Gastrocnemius medialis (tissue), 4 donors: ENCODE measurements at regions not wholly inside any gene's neighbourhood (a gene's known extent, or its start where the extent isn't known, plus 50 kb on each side); places are given as distances from the start of the nearest gene placed in this dataset.

Experiments
- POLR2A ChIP-seq, 2 donors: fragments of 450-650 bp; IDR thresholded peaks; one replicate each; pipeline ENCODE4 v1.6.1; 2017; ENCODE audit warnings: antibody characterized with exemption in 2 of 2, mild to moderate bottlenecking in 2 of 2, moderate library complexity in 2 of 2
- TF ChIP-seq, protein P1 (sequence below), 5 experiments: fragments of 450-650 bp in 3 of 5; fragments of 200-600 bp in 2 of 5; sonication (generic) in 2 of 5; IDR thresholded peaks in 4 of 5; conservative IDR thresholded peaks in 1 of 5; 1 replicate in 4 of 5; 2 replicates in 1 of 5; pipeline ENCODE4 v1.5.1; 2016 to 2019; ENCODE audit warnings: antibody characterized with exemption in 5 of 5, mild to moderate bottlenecking in 3 of 5, moderate library complexity in 3 of 5

DNA sequence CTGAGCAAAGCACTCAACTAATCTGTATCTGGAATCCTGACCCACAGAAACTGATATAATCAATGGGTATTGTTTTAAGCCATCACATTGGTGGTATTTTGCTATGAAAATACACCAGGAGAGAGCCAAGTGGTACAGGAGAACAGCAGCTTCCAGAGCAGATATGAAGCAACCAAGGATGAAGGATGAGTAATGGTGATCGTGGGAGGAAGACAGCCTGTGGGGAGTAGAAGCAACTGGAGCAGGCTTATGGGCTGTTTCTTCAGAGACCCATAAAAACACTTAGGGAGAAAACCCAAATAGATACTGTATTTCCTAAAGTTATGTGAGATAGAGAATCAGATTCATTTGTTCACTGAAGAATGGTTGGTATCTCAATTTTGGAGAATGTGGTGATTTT is 330.8 kb downstream of the NUP35 start:
- TF ChIP-seq POLR2A (IDR thresholded peaks at IDR 0.05): no peak
- TF ChIP-seq, protein P1, sequence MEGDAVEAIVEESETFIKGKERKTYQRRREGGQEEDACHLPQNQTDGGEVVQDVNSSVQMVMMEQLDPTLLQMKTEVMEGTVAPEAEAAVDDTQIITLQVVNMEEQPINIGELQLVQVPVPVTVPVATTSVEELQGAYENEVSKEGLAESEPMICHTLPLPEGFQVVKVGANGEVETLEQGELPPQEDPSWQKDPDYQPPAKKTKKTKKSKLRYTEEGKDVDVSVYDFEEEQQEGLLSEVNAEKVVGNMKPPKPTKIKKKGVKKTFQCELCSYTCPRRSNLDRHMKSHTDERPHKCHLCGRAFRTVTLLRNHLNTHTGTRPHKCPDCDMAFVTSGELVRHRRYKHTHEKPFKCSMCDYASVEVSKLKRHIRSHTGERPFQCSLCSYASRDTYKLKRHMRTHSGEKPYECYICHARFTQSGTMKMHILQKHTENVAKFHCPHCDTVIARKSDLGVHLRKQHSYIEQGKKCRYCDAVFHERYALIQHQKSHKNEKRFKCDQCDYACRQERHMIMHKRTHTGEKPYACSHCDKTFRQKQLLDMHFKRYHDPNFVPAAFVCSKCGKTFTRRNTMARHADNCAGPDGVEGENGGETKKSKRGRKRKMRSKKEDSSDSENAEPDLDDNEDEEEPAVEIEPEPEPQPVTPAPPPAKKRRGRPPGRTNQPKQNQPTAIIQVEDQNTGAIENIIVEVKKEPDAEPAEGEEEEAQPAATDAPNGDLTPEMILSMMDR (IDR thresholded peaks at IDR 0.05 in 4 of 5, conservative IDR thresholded peaks at IDR 0.05 in 1 of 5): no peak
